ENCODE measurements at regions not wholly inside any gene's neighbourhood (a gene's known extent, or its start where the extent isn't known, plus 50 kb on each side); places are given as distances from the start of the nearest gene placed in this dataset.

GRCh38 chr9:13439685-13440476 is 160.4 kb upstream of the MPDZ start:
- no peak for TF ChIP-seq NRF1 (conservative IDR thresholded peaks at IDR 0.05; ENCODE audit: low read depth, low read length)
- TF ChIP-seq, protein P1, sequence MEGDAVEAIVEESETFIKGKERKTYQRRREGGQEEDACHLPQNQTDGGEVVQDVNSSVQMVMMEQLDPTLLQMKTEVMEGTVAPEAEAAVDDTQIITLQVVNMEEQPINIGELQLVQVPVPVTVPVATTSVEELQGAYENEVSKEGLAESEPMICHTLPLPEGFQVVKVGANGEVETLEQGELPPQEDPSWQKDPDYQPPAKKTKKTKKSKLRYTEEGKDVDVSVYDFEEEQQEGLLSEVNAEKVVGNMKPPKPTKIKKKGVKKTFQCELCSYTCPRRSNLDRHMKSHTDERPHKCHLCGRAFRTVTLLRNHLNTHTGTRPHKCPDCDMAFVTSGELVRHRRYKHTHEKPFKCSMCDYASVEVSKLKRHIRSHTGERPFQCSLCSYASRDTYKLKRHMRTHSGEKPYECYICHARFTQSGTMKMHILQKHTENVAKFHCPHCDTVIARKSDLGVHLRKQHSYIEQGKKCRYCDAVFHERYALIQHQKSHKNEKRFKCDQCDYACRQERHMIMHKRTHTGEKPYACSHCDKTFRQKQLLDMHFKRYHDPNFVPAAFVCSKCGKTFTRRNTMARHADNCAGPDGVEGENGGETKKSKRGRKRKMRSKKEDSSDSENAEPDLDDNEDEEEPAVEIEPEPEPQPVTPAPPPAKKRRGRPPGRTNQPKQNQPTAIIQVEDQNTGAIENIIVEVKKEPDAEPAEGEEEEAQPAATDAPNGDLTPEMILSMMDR (IDR thresholded peaks at IDR 0.05 in 2 of 3, conservative IDR thresholded peaks at IDR 0.05 in 1 of 3; ENCODE audit: control insufficient read depth in 2 of 3, extremely low read depth in 1 of 3, insufficient read depth in 1 of 3, low read depth in 3 of 3, low read length in 3 of 3), result no peak
- TF ChIP-seq MLLT1 (IDR thresholded peaks at IDR 0.05), result no peak
- TF ChIP-seq, protein P2, sequence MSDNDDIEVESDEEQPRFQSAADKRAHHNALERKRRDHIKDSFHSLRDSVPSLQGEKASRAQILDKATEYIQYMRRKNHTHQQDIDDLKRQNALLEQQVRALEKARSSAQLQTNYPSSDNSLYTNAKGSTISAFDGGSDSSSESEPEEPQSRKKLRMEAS (IDR thresholded peaks at IDR 0.05; ENCODE audit: low read depth, low read length), result no peak
- no peak for TF ChIP-seq ZBTB40 (IDR thresholded peaks at IDR 0.05; ENCODE audit: borderline replicate concordance)
